ENCODE measurements at regions not wholly inside any gene's neighbourhood (a gene's known extent, or its start where the extent isn't known, plus 50 kb on each side); places are given as distances from the start of the nearest gene placed in this dataset.
A peak's percentile ranks its signal among the peaks of the same experiment; 100 is the strongest.

GRCh38 chr4:58560736-58561135, 1450.6 kb upstream of the IGFBP7 start:
- peak; percentile 84 for DNase-seq (ENCODE audit: low spot score)

DNA sequence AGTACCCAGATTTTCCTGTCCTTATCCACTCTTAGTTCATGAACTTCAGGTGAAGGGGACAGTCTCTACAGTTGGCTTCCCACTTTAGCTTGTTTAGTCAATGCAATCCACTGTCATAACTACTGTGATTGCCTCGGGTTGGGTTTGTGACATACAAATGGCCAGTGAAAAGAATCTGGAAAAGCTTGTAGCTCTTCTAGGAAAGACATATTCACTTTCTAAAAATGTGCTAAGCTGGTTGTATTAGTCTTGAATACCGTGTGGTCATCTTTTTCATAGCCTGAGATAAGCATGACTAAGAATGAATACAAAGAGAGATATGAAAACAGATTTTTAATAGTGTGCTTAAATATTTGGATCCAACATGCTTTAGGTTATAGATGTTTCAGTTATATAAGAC, 1443.5 kb upstream of the IGFBP7 start:
- peak; percentile 2 for DNase-seq (ENCODE audit: low spot score)

GRCh38 chr4:58553031-58553430, 1442.8 kb upstream of the IGFBP7 start:
- DNase-seq (ENCODE audit: low spot score) = no peak

DNA sequence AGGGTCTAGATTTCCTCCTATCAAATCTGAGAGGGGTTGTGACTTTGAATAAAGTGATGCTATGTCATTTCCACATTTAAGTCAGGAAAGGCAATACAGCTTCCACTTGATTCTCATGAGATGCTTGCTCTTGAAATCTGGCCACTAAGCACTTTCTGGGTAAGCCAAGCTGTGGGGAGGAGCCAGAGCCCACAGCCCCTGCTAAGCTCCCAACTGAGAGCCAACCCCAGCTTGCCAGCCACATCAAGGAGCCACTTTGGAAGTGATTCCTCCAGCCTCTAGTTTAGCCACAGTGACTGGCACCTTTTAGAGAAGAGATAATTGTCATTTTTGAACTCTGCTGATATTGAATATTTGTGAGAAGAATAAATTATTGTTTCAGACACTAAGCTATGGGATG, 1441.5 kb upstream of the IGFBP7 start:
- no peak for DNase-seq (ENCODE audit: low spot score)

- DNase-seq (ENCODE audit: low spot score) = no peak
Observed at GRCh38 chr4:58543465-58543864, 1433.3 kb upstream of the IGFBP7 start.

- DNase-seq (ENCODE audit: low spot score) = no peak
Observed at GRCh38 chr4:58541926-58542325, 1431.7 kb upstream of the IGFBP7 start.

DNA sequence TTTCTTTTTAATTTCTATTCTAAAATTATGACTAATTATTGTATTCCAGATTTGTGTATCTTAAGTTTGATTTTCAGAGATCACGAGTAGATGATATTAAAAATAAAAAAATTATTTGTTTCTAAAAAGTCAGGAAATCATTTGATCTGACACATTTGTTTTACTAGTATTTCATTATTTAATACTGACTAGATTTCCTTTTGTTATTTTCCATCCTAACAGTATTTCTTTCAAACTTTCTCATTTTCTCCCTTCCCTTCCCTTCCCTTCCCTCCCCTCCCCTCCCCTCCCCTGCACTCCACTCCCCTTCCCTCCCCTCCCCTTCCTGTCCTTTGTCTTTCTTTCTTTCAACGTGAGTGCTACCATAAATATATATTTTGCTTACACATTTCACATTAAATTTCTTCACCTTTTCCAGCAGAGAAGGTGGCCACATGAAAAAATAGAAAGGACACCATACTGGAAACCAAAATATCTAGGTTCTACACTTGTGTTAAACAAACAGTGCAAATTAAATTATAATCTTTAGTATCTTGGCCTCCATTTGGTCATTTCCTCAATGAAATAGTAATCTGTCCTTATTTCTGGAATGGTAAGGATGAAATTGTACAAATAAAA, 1412.7 kb upstream of the IGFBP7 start:
- DNase-seq (ENCODE audit: low spot score) = no peak

DNA sequence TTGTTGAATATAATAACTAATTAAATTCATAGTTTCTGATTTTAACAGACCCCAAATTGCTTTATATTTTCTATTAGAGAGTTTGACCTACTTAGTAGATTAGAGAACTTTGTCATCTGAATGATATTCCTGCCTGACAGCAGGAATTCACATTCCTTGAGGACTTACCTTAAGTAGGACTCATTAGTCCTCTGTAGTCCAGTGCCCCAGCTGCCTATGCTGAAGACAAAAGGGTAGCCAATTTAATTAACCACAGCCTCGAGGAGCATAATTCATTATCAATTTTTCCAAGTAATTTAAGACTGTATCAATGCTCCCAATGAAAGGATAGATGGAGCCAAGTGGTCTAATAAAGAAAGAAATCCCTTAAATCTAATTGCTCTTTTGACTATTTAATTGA, 1405.0 kb upstream of the IGFBP7 start:
- DNase-seq (ENCODE audit: low spot score) = no peak

DNA sequence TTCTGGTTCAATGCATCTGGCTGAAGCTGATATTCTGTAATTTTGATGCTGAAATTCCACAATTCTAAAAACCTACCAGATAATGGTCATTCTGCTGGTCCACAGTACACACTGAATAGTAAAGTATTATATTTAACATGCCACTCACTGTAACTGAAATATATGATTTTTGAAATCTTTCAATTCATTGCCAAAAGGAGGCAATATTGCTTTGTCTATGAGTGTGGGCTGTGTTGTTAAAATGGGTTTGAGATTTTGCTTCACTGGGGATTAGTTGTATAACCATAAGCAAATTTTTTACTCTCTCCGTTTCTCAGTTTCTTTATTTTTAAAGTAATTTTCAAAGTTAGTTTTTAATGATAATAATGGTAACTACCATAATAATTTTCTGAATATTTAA, 1404.1 kb upstream of the IGFBP7 start:
- DNase-seq (ENCODE audit: low spot score) = no peak

- no peak for DNase-seq (ENCODE audit: low spot score)
Observed at GRCh38 chr4:58510652-58511051, 1400.5 kb upstream of the IGFBP7 start.

GRCh38 chr4:58507079-58507478, 1396.9 kb upstream of the IGFBP7 start:
- no peak for DNase-seq (ENCODE audit: low spot score)

GRCh38 chr4:58502839-58503238, 1392.7 kb upstream of the IGFBP7 start:
- no peak for DNase-seq (ENCODE audit: low spot score)

DNA sequence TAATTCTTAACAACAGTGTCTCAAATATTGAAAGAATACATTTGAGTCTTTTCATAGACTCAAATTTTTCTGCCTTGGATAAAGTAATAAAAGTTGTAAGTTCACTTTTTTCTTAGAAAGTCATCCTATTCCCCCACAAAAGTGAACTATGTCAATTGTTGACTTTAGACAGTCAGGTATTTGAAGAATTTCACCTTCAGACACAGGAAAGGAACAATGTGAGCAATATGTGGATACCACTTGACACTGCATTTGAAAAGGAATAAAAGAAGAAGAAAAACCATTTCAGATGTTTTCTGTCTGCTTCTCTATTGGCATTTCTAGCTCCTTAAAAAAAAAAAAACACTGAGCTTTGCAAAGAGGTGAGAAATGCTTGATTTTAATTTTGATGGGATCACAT, 1389.0 kb upstream of the IGFBP7 start:
- DNase-seq (ENCODE audit: low spot score) = no peak

DNA sequence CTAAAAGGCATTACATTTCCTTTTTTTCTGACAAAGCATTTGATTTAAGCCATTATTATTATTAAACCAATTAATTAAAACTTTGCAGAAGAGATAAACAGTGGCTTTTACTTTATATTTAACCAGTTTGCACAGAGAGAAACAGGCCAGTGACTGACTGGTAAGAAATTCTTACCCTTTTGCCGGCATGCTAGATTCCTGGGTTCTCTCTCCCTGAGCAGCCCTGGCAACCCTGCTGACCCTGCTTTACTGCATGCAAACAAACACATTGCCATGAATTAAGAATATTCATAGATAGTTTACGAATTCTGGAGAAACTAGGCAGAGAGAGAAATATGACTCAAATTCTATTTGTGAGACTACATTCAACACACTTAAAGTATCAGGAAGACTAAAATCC, 1381.4 kb upstream of the IGFBP7 start:
- DNase-seq (ENCODE audit: low spot score) = no peak

DNA sequence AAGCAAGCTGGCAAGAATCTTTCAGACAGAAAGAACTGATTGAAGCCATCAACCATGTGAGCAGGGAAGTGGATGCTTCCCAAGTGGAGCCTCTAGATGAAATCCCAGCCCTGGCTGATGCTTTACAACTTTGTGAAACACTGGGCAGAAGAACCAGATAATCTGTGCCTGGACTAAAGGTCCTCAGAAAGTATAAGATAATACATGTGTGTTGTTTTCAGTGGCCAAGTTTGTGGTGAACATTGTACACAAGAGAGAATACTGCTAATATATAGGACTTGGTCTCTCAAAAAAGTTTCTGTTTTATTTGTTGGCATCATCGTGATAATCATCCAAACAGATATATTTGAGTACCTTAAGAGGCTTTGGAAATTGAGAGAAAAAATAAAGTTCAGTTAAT, 1367.8 kb upstream of the IGFBP7 start:
- no peak for DNase-seq (ENCODE audit: low spot score)

DNA sequence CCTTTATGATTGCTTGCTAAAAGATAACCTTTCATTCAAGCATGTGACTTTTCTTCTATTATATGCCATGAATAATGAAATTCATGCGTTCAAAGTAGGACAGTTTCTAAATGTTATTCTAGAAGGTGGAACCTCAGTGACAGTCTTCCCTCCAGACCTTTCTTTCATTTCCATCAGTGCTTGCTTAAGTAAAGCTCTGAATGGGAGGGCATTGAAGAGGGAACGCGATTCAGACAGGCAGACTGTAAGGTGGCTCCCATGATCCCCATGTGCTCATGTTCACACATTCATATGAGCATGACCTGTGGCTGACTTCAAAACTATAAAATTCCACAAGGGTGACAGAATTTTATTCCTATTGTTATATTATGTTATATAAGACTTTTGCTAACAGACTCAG, 1367.3 kb upstream of the IGFBP7 start:
- DNase-seq (ENCODE audit: low spot score) = no peak

- DNase-seq (ENCODE audit: low spot score) = no peak
Observed at GRCh38 chr4:58475097-58475496, 1364.9 kb upstream of the IGFBP7 start.

DNA sequence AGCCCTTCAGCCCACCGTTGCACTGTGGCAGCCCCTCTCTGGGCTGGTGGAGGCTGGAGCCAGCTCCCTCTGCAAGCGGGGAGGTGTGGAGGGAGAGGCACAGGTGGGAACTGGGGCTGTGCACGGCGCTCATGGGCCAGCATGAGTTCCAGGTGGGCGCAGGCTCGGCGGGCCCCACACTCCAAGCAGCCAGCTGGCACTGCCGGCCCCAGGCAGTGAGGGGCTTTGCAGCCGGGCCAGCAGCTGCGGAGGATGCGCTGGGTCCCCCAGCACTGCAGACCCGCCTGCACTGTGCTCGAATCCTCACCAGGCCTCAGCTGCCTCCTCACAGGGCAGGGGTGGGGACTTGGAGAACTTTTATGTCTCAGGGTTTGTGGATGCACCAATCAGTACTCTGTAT, 1354.8 kb upstream of the IGFBP7 start:
- no peak for DNase-seq (ENCODE audit: low spot score)

- DNase-seq (ENCODE audit: low spot score) = no peak
Observed at GRCh38 chr4:58456727-58457384, 1346.7 kb upstream of the IGFBP7 start.

- no peak for DNase-seq (ENCODE audit: low spot score)
Observed at GRCh38 chr4:58453956-58454355, 1343.8 kb upstream of the IGFBP7 start.

- DNase-seq (ENCODE audit: low spot score) = no peak
Observed at GRCh38 chr4:58451707-58452106, 1341.5 kb upstream of the IGFBP7 start.

DNA sequence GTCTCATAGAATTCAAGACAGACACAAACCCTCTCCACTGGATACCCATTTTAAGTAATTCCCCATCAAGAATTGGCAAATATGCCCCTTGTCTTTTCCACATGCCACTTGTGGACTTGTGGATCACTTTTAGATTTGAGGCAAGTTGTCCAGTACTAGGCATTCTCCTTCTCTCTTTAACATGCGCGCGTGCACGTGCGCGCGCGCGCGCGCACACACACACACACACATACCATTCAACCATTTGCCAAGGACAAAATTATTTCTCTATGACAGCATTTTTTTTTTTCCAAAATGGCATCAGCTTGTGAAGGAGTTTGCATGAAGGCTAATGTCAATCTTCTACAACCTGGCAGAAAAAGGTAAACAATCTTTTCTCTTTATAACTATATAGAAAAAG, 1325.7 kb upstream of the IGFBP7 start:
- DNase-seq (ENCODE audit: low spot score) = no peak

DNA sequence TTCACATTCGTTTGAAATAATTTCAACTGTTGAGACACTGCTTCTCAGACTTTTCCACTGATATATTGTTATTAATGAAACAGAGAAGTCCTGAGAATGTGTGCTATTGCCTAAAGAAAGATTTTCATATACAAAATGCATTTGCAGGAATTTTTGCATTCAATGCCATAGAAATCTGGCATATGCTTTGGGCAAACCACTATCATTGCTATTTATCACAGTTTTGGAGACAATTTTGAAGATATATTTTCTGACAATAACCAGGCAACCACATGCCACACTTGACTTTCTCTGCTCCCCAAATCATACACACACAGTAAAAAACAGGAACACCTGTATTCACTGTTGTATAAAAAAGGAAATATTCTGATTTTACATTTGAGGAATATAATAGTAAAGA, 1303.7 kb upstream of the IGFBP7 start:
- DNase-seq (ENCODE audit: low spot score) = no peak

GRCh38 chr4:58411904-58412303, 1301.7 kb upstream of the IGFBP7 start:
- DNase-seq (ENCODE audit: low spot score) = no peak
